K562 (cell line): ENCODE measurements at regions not wholly inside any gene's neighbourhood (a gene's known extent, or its start where the extent isn't known, plus 50 kb on each side); places are given as distances from the start of the nearest gene placed in this dataset.

Source experiments
- ATAC-seq: fragments of 200-7000 bp; cut with Tn5 transposase; 3 replicates; pipeline ENCODE4 v1.9.1; 2020; ENCODE audit warnings: moderate library complexity
- BruUV-seq: library from RNA; stranded (reverse); fragments of 400-500 nt; replicated peaks from 2 replicates; lab custom pipeline; 2021; lab: Mats Ljungman, UMichigan
- CTCF ChIA-PET: fragments of 300-600 bp; formaldehyde crosslinking; extraction: SDS; loops from one replicate; lab custom pipeline; 2021; ENCODE audit warnings: low intra/inter-chr PET ratio; lab: Yijun Ruan, JAX
- POLR2A ChIA-PET: fragments of 300-600, 350-650 bp; sonication (Branson Sonifier 250); formaldehyde crosslinking; extraction: SDS; loops from one replicate; lab custom pipeline; 2021; ENCODE audit warnings: antibody characterized with exemption, inconsistent platforms; lab: Yijun Ruan, JAX
- DNase-seq, 4 experiments: peaks; one replicate each; pipeline versions ENCODE4 v3.0.0 to v3.0.0-alpha.2; 2011 to 2018; ENCODE audit warnings: low spot score in 3 of 4, mixed read lengths in 3 of 4; ENCODE audit errors: extremely low read depth in 1 of 4
- FAIRE-seq: peaks from 2 replicates; lab custom pipeline; 2011; peaks lifted over from hg19 to GRCh38; lab: Jason Lieb, UNC
- H2AFZ ChIP-seq: 2 replicates; pipeline ENCODE4 v1.6.0; 2011; ENCODE audit warnings: low read depth, low read length, control low read depth, inconsistent platforms
- H3K27ac ChIP-seq: fragments of 200-600 bp; 3 replicates; pipeline ENCODE4 v1.8.0; 2011; ENCODE audit warnings: low read depth, mild to moderate bottlenecking, control low read depth, inconsistent platforms, low read length, moderate library complexity, mixed read lengths; ENCODE audit errors: extremely low read depth
- H3K27me3 ChIP-seq, 2 experiments: fragments of 300-600 bp in 1 of 2; 2 replicates in 1 of 2; 3 replicates in 1 of 2; pipeline versions ENCODE4 v1.6.0 to v1.8.0; 2011; ENCODE audit warnings: inconsistent platforms in 2 of 2, low read length in 2 of 2, mild to moderate bottlenecking in 1 of 2, mixed read lengths in 1 of 2, moderate library complexity in 1 of 2; ENCODE audit not compliant: control insufficient read depth in 2 of 2, insufficient read depth in 2 of 2
- H3K36me3 ChIP-seq: fragments of 300-600 bp; 3 replicates; pipeline ENCODE4 v1.8.0; 2011; ENCODE audit warnings: mild to moderate bottlenecking, low read length, inconsistent platforms; ENCODE audit not compliant: control insufficient read depth, insufficient read depth
- H3K4me1 ChIP-seq, 2 experiments: fragments of 200-600 bp in 1 of 2; replicated peaks in 1 of 2; 2 replicates in 1 of 2; 3 replicates in 1 of 2; pipeline versions ENCODE4 v1.5.1 to v1.8.0; 2011; ENCODE audit warnings: inconsistent platforms in 2 of 2, low read length in 2 of 2, mild to moderate bottlenecking in 1 of 2, mixed read lengths in 1 of 2, moderate library complexity in 1 of 2; ENCODE audit not compliant: control insufficient read depth in 2 of 2, insufficient read depth in 2 of 2
- H3K4me2 ChIP-seq: 2 replicates; pipeline ENCODE4 v1.6.1; 2011; ENCODE audit warnings: low read length, control low read depth, inconsistent platforms, mixed read lengths; ENCODE audit not compliant: insufficient read depth
- H3K4me3 ChIP-seq: fragments of 200-600 bp; sonication (generic), shearing (Covaris generic); 2 replicates; pipeline ENCODE4 v1.5.1; 2016; ENCODE audit warnings: control low read depth, inconsistent platforms
- H3K79me2 ChIP-seq: fragments of 200-600 bp; 3 replicates; pipeline ENCODE4 v1.8.0; 2011; ENCODE audit warnings: low read length, inconsistent platforms; ENCODE audit not compliant: control insufficient read depth, insufficient read depth
- H3K9ac ChIP-seq, 2 experiments: 2 replicates each; pipeline versions ENCODE4 v1.6.0 to v1.6.1; 2011; ENCODE audit warnings: low read depth in 2 of 2, low read length in 2 of 2, control low read depth in 1 of 2, inconsistent platforms in 1 of 2, mild to moderate bottlenecking in 1 of 2, mixed read lengths in 1 of 2; ENCODE audit not compliant: insufficient read depth in 1 of 2
- H3K9me1 ChIP-seq: one replicate; pipeline ENCODE4 v1.6.0; 2011; ENCODE audit warnings: inconsistent platforms, mild to moderate bottlenecking, low read length, moderate library complexity; ENCODE audit not compliant: control insufficient read depth, insufficient read depth
- H3K9me3 ChIP-seq: replicated peaks from 2 replicates; pipeline ENCODE4 v1.5.1; 2011; ENCODE audit warnings: low read depth, low read length, inconsistent platforms; ENCODE audit not compliant: control insufficient read depth, insufficient read depth
- H4K20me1 ChIP-seq: replicated peaks from 2 replicates; pipeline ENCODE4 v1.6.1; 2011; ENCODE audit warnings: low read length, inconsistent platforms, mixed read lengths; ENCODE audit not compliant: control insufficient read depth, insufficient read depth
- CC2D1A ChIP-seq: fragments of 450-650 bp; IDR thresholded peaks from 2 replicates; pipeline ENCODE4 v1.6.1; 2017; ENCODE audit warnings: mild to moderate bottlenecking
- FOXK1 ChIP-seq: sonication (generic); formaldehyde crosslinking; IDR thresholded peaks from 2 replicates; pipeline ENCODE4 v1.8.0; 2022; ENCODE audit warnings: missing genetic modification reagents, mild to moderate bottlenecking, borderline replicate concordance
- FUS ChIP-seq: fragments of 200-400 bp; formaldehyde crosslinking; optimal IDR thresholded peaks from 2 replicates; pipeline ENCODE3; 2017; ENCODE audit warnings: low read depth, low read length
- HDAC1 ChIP-seq, 2 experiments: fragments of 450-650 bp; IDR thresholded peaks; 2 replicates each; pipeline ENCODE4 v1.6.1; 2016 to 2017; ENCODE audit warnings: inconsistent platforms in 1 of 2, mild to moderate bottlenecking in 1 of 2, moderate library complexity in 1 of 2
- HDAC2 ChIP-seq: fragments of 450-650 bp; IDR thresholded peaks from 2 replicates; pipeline ENCODE4 v1.6.1; 2016; ENCODE audit warnings: mild to moderate bottlenecking
- KAT8 ChIP-seq: fragments of 450-650 bp; IDR thresholded peaks from 2 replicates; pipeline ENCODE4 v1.6.1; 2016; ENCODE audit warnings: low read depth, mild to moderate bottlenecking
- KDM5B ChIP-seq: fragments of 200-600 bp; sonication (generic); IDR thresholded peaks from 2 replicates; pipeline ENCODE4 v1.6.1; 2012; ENCODE audit warnings: low read depth, mild to moderate bottlenecking, moderate library complexity, low read length, control low read depth, inconsistent platforms; ENCODE audit not compliant: insufficient replicate concordance
- NELFE ChIP-seq: IDR thresholded peaks from 2 replicates; pipeline ENCODE4 v1.6.1; 2011; ENCODE audit warnings: mild to moderate bottlenecking; ENCODE audit not compliant: insufficient read depth, insufficient read length
- PHF8 ChIP-seq: fragments of 200-600 bp; sonication (generic); IDR thresholded peaks from 2 replicates; pipeline ENCODE4 v1.6.1; 2012; ENCODE audit warnings: mixed run types, mild to moderate bottlenecking, inconsistent platforms, low read length, moderate library complexity, borderline replicate concordance
- SIN3A ChIP-seq, 2 experiments: fragments of 150-350 bp in 1 of 2; IDR thresholded peaks; 2 replicates each; pipeline ENCODE4 v1.6.1; 2011 to 2016; ENCODE audit warnings: borderline replicate concordance in 2 of 2, low read depth in 2 of 2, low read length in 2 of 2, mild to moderate bottlenecking in 2 of 2, moderate library complexity in 2 of 2; ENCODE audit not compliant: control insufficient read depth in 1 of 2
- SP1 ChIP-seq: sonication (generic); formaldehyde crosslinking; IDR thresholded peaks from 2 replicates; pipeline ENCODE4 v1.8.1; 2022; ENCODE audit warnings: mild to moderate bottlenecking, missing genetic modification reagents
- ZSCAN32 ChIP-seq: fragments of 450-650 bp; formaldehyde crosslinking; IDR thresholded peaks from 2 replicates; pipeline ENCODE4 v1.4.0; 2020; ENCODE audit warnings: mild to moderate bottlenecking, moderate library complexity
- WGBS: fragments of 100-300 bp; shearing (Covaris generic); methylation state at CpG from one replicate; pipeline ENCODE4 v1.1.6; 2016; ENCODE audit warnings: low coverage, mixed read lengths; ENCODE audit not compliant: insufficient coverage; ENCODE audit errors: missing lambda C conversion rate; 5-methylcytosine and 5-hydroxymethylcytosine counted together
- in situ Hi-C: fragments of 300-500 bp; cut with MboI; formaldehyde crosslinking; loops from 4 replicates; pipeline ENCODE4 v1.15.0; 2018; ENCODE audit warnings: inconsistent platforms, mixed read lengths
- intact Hi-C: fragments of 100-400 bp; cut with micrococcal nuclease; formaldehyde crosslinking; loops from 2 replicates; pipeline ENCODE4 v1.14.2; 2022
- TF ChIP-seq, protein P1 (sequence below): fragments of 450-650 bp; IDR thresholded peaks from 2 replicates; pipeline ENCODE4 v1.6.1; 2017; ENCODE audit warnings: antibody characterized with exemption
- TF ChIP-seq, protein P2 (sequence below): IDR thresholded peaks from 2 replicates; pipeline ENCODE4 v1.6.1; 2014; ENCODE audit warnings: antibody characterized with exemption

DNA sequence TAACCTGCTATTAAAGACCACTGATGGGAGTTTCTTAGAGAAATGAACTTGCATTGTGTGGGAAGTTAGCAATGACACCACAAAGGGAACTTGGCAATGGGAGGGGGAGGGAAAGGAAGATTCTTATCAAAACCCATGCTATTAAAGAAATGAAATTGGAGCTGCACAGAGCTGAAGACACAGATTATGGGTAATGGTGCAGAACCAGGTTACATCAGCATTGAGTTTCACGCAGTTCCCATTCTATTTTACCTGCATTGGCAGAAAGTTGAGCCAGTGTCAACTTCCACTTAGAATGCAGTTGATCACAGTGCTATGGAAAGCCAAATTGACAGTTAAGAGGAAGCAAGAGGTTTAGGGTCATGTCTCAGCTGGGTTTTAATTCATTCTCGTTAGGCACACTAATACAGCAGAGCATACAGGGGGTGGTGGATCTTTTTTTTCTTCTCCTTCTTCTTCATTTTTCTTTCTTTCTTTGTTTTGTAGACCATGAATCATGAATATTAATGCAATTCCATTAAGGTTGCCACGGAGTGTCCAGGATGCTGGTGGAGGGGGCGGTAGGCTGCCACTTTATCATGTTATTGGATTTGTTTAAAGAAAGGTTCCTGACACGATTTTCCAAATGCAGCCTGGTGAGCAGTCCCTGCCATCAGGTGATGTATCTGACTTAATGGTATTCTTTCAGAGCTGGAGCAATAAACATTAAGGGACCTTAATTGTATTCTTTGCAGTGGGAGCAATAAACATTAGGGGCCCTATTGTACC, 1092.0 kb upstream of the MAP3K7 start:
- H3K36me3 ChIP-seq, result no peaks in the 10 kb centered on the region
- POLR2A ChIA-PET, result no interaction called here
- no peak for ATAC-seq

More for the DNA sequence above, 1092.0 kb upstream of the MAP3K7 start:
- FAIRE-seq (no peak), DNase-seq (no peak)
- intact Hi-C loops, result no loop called here
- CTCF ChIA-PET, result no interaction called here
- no peak overlapping the region for H2AFZ ChIP-seq
- no peaks in the 10 kb centered on the region for H4K20me1 ChIP-seq
- H3K79me2 ChIP-seq, result no peaks in the 10 kb centered on the region
- 0% methylated on average over 5 of the region's 5 CpGs for WGBS
- no peak overlapping the region for H3K9ac ChIP-seq
- no peaks in the 10 kb centered on the region for H3K9me1 ChIP-seq
- H3K27me3 ChIP-seq, result no peaks in the 10 kb centered on the region
- no peak overlapping the region for H3K4me3 ChIP-seq
- in situ Hi-C loops, result no loop called here
- H3K27ac ChIP-seq, result no peak overlapping the region
- H3K4me1 ChIP-seq, result no peaks in the 10 kb centered on the region
- TF ChIP-seq, protein P1, sequence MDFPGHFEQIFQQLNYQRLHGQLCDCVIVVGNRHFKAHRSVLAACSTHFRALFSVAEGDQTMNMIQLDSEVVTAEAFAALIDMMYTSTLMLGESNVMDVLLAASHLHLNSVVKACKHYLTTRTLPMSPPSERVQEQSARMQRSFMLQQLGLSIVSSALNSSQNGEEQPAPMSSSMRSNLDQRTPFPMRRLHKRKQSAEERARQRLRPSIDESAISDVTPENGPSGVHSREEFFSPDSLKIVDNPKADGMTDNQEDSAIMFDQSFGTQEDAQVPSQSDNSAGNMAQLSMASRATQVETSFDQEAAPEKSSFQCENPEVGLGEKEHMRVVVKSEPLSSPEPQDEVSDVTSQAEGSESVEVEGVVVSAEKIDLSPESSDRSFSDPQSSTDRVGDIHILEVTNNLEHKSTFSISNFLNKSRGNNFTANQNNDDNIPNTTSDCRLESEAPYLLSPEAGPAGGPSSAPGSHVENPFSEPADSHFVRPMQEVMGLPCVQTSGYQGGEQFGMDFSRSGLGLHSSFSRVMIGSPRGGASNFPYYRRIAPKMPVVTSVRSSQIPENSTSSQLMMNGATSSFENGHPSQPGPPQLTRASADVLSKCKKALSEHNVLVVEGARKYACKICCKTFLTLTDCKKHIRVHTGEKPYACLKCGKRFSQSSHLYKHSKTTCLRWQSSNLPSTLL, result no peak
- TF ChIP-seq FUS, result no peak
- no peak for TF ChIP-seq ZSCAN32 (CRISPR knock-in tag)
- TF ChIP-seq CC2D1A, result no peak
- TF ChIP-seq, protein P2, sequence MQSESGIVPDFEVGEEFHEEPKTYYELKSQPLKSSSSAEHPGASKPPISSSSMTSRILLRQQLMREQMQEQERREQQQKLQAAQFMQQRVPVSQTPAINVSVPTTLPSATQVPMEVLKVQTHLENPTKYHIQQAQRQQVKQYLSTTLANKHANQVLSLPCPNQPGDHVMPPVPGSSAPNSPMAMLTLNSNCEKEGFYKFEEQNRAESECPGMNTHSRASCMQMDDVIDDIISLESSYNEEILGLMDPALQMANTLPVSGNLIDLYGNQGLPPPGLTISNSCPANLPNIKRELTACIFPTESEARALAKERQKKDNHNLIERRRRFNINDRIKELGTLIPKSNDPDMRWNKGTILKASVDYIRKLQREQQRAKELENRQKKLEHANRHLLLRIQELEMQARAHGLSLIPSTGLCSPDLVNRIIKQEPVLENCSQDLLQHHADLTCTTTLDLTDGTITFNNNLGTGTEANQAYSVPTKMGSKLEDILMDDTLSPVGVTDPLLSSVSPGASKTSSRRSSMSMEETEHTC, result no peak
- no peak for TF ChIP-seq FOXK1 (CRISPR knock-in tag)
- no peak for TF ChIP-seq HDAC1 (IDR thresholded peaks at IDR 0.05)
- no peak for TF ChIP-seq SP1 (CRISPR knock-in tag)
- TF ChIP-seq NELFE, result no peak
- TF ChIP-seq SIN3A (IDR thresholded peaks at IDR 0.05; ENCODE audit: borderline replicate concordance in 2 of 2, control insufficient read depth in 1 of 2, low read depth in 2 of 2, low read length in 2 of 2), result no peak
- TF ChIP-seq HDAC2, result no peak
- no peak for TF ChIP-seq KAT8
- no peak for TF ChIP-seq PHF8
- no peak for TF ChIP-seq KDM5B
- BruUV-seq, result no TSS peak
- no peaks in the 10 kb centered on the region; the same call in 1 of the 2 replicates for H3K9me3 ChIP-seq
- H3K4me2 ChIP-seq, result no peak overlapping the region
